ENCODE measurements at regions not wholly inside any gene's neighbourhood (a gene's known extent, or its start where the extent isn't known, plus 50 kb on each side); places are given as distances from the start of the nearest gene placed in this dataset.
"Not testable (repeated sequence)": the region's sequence is repeated elsewhere in the genome, so short reads cannot be mapped to it uniquely, and the experiment has no call there.

- Mint-ChIP-seq H3K4me1 (ENCODE audit: low read depth) (no peaks in the 10 kb centered on the region), H3K36me3 (ENCODE audit: low read depth) (no peaks in the 10 kb centered on the region), H3K27me3 (ENCODE audit: low read depth) (no peaks in the 10 kb centered on the region), H3K27ac (no peak overlapping the region), H3K4me3 (ENCODE audit: low read depth) (no peak overlapping the region), H3K9me3 (peaks cover 22% of the 10 kb centered on the region)
- DNase-seq (ENCODE audit: low spot score), result no peak
- intact Hi-C loops (cut with micrococcal nuclease), result no loop called here
These were observed 1068.3 kb downstream of the KHDRBS2 start for GRCh38 chr6:61217714-61218113.

GRCh38 chr6:61210549-61210948 is 1075.5 kb downstream of the KHDRBS2 start:
- Mint-ChIP-seq H3K4me3 (ENCODE audit: low read depth) (no peak overlapping the region), H3K4me1 (ENCODE audit: low read depth) (no peaks in the 10 kb centered on the region), H3K9me3 (peaks cover 32% of the 10 kb centered on the region), H3K36me3 (ENCODE audit: low read depth) (no peaks in the 10 kb centered on the region), H3K27me3 (ENCODE audit: low read depth) (no peaks in the 10 kb centered on the region), H3K27ac (no peak overlapping the region)
- DNase-seq (ENCODE audit: low spot score), result no peak
- intact Hi-C loops (cut with micrococcal nuclease), result no loop called here

DNA sequence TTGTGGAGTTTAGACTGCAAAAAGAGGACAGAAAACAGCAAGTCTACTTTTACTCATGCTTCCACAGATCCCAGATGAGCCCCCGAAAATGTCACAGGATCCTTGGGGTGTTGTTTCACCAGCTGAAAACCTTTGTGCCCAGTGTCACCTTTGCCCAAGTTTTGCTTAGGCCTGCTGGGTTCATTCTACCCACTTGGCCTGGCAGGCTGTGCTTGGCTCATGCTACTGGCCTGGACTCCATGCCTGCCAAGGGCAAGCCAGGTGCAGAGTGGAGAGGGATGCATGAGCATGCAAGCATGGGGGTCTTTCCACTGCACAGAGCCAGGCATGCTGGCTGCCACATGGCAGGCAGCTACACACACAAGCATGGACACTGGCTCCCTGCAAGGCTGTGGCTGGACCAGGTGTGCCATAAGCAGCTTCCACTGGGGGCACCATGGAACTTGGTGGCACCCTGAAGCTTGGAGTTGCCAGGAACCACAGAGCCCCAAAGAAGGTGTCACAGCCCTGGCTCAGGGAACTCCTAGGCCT is 1082.0 kb downstream of the KHDRBS2 start:
- H3K27me3 Mint-ChIP-seq (ENCODE audit: low read depth), result no peaks in the 10 kb centered on the region
- no peak overlapping the region for H3K4me3 Mint-ChIP-seq (ENCODE audit: low read depth)
- H3K36me3 Mint-ChIP-seq (ENCODE audit: low read depth), result no peaks in the 10 kb centered on the region
- H3K27ac Mint-ChIP-seq, result no peak overlapping the region
- intact Hi-C loops (cut with micrococcal nuclease), result no loop called here
- peaks cover 34% of the 10 kb centered on the region for H3K9me3 Mint-ChIP-seq
- H3K4me1 Mint-ChIP-seq (ENCODE audit: low read depth), result no peaks in the 10 kb centered on the region
- DNase-seq (ENCODE audit: low spot score), result no peak

- no peaks in the 10 kb centered on the region for H3K36me3 Mint-ChIP-seq (ENCODE audit: low read depth)
- no peaks in the 10 kb centered on the region for H3K4me1 Mint-ChIP-seq (ENCODE audit: low read depth)
- H3K4me3 Mint-ChIP-seq (ENCODE audit: low read depth), result no peak overlapping the region
- no peak overlapping the region for H3K27ac Mint-ChIP-seq
- no peak for DNase-seq (ENCODE audit: low spot score)
- no peaks in the 10 kb centered on the region for H3K27me3 Mint-ChIP-seq (ENCODE audit: low read depth)
- intact Hi-C loops (cut with micrococcal nuclease), result no loop called here
- H3K9me3 Mint-ChIP-seq, result peaks cover 49% of the 10 kb centered on the region
These were observed 1085.6 kb downstream of the KHDRBS2 start for GRCh38 chr6:61200444-61200843.

DNA sequence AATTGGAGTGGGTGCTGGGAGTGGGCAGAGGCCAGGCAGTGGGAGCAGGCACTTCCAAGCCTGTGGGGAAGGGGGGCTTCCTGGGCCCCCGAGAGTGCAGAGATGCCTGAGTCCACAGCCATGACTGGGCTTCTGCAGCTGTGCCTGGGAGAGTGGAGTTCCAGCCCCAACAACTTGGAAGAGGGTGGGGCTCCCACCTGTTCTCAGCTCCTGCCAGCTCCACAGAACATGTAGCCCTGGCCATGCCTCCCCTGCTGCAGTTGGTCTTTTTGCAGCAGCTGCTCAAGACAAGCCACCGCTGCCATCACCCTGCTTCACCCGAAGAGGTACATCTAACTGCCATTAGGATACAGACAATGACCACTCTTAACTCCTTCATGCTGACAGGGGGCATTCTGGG is 1092.3 kb downstream of the KHDRBS2 start:
- Mint-ChIP-seq H3K27ac (no peak overlapping the region), H3K4me3 (ENCODE audit: low read depth) (no peak overlapping the region), H3K27me3 (ENCODE audit: low read depth) (no peaks in the 10 kb centered on the region), H3K4me1 (ENCODE audit: low read depth) (no peaks in the 10 kb centered on the region), H3K36me3 (ENCODE audit: low read depth) (no peaks in the 10 kb centered on the region), H3K9me3 (peaks cover 57% of the 10 kb centered on the region)
- no peak for DNase-seq (ENCODE audit: low spot score)
- intact Hi-C loops (cut with micrococcal nuclease), result no loop called here

GRCh38 chr6:61192610-61193009 is 1093.4 kb downstream of the KHDRBS2 start:
- intact Hi-C loops (cut with micrococcal nuclease), result no loop called here
- Mint-ChIP-seq H3K4me1 (ENCODE audit: low read depth) (no peaks in the 10 kb centered on the region), H3K36me3 (ENCODE audit: low read depth) (no peaks in the 10 kb centered on the region), H3K9me3 (peaks cover 55% of the 10 kb centered on the region), H3K27me3 (ENCODE audit: low read depth) (no peaks in the 10 kb centered on the region), H3K4me3 (ENCODE audit: low read depth) (no peak overlapping the region), H3K27ac (no peak overlapping the region)
- DNase-seq (ENCODE audit: low spot score), result no peak

GRCh38 chr6:61168878-61169277 is 1117.1 kb downstream of the KHDRBS2 start:
- DNase-seq (ENCODE audit: low spot score), result no peak
- Mint-ChIP-seq H3K27me3 (ENCODE audit: low read depth) (no peaks in the 10 kb centered on the region), H3K4me3 (ENCODE audit: low read depth) (no peak overlapping the region), H3K36me3 (ENCODE audit: low read depth) (no peaks in the 10 kb centered on the region), H3K27ac (no peak overlapping the region), H3K4me1 (ENCODE audit: low read depth) (no peaks in the 10 kb centered on the region), H3K9me3 (peaks cover 56% of the 10 kb centered on the region)
- intact Hi-C loops (cut with micrococcal nuclease), result no loop called here

- peaks cover 43% of the 10 kb centered on the region for H3K9me3 Mint-ChIP-seq
- H3K4me3 Mint-ChIP-seq (ENCODE audit: low read depth); H3K36me3 Mint-ChIP-seq (ENCODE audit: low read depth); H3K27me3 Mint-ChIP-seq (ENCODE audit: low read depth); DNase-seq (ENCODE audit: low spot score); intact Hi-C loops (cut with micrococcal nuclease); H3K27ac Mint-ChIP-seq; H3K4me1 Mint-ChIP-seq (ENCODE audit: low read depth): not testable (repeated sequence)
These were observed 1137.0 kb downstream of the KHDRBS2 start for GRCh38 chr6:61149039-61149438.

- H3K9me3 Mint-ChIP-seq, result peaks cover 21% of the 10 kb centered on the region
- H3K27ac Mint-ChIP-seq; H3K4me1 Mint-ChIP-seq (ENCODE audit: low read depth); H3K27me3 Mint-ChIP-seq (ENCODE audit: low read depth); H3K36me3 Mint-ChIP-seq (ENCODE audit: low read depth); intact Hi-C loops (cut with micrococcal nuclease); H3K4me3 Mint-ChIP-seq (ENCODE audit: low read depth); DNase-seq (ENCODE audit: low spot score): not testable (repeated sequence)
These were observed 1143.8 kb downstream of the KHDRBS2 start for GRCh38 chr6:61142261-61142660.

DNA sequence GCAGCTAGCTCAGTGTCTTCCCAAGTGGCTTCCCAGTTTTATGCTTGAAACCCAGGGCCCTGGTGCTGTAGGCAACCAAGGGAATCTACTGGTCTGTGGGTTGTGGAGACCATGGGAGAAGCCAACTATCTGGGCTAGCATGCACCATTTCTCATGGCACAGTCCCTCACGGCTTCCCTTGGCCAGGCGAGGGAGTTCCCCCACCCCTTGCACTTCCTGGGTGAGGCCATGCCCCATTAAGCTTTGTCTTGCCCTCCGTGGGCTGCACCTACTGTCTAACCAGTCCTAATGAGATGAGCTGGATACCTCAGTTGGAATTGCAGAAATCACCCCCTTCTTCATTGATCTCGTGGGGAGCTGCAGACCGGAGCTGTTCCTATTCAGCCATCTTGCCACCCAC is 1152.0 kb downstream of the KHDRBS2 start:
- intact Hi-C loops (cut with micrococcal nuclease), result no loop called here
- Mint-ChIP-seq H3K4me3 (ENCODE audit: low read depth) (no peak overlapping the region), H3K9me3 (peaks cover 39% of the 10 kb centered on the region), H3K27ac (no peak overlapping the region), H3K36me3 (ENCODE audit: low read depth) (no peaks in the 10 kb centered on the region), H3K4me1 (ENCODE audit: low read depth) (no peaks in the 10 kb centered on the region), H3K27me3 (ENCODE audit: low read depth) (no peaks in the 10 kb centered on the region)
- no peak for DNase-seq (ENCODE audit: low spot score)

DNA sequence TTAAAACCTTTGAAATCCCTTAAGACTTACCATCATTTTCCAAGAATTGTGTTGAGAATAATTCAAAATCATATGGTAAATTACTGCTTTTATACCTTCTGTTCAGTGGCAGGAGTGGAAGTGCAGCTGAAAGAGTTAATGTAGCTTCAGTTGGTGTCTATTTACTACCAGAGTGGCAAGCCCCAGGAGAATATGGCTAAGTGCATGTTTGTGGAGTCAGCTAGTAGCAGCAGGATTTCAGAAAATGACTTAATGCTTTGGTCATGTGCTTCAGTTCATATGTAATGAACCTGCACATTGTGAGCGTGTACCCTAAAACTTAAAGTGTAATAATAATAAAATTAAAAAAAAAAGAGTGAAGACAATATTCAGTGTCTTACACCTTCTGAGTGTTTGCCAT is 1171.8 kb downstream of the KHDRBS2 start:
- DNase-seq (ENCODE audit: low spot score); intact Hi-C loops (cut with micrococcal nuclease); H3K27me3 Mint-ChIP-seq (ENCODE audit: low read depth); H3K27ac Mint-ChIP-seq; H3K4me3 Mint-ChIP-seq (ENCODE audit: low read depth); H3K36me3 Mint-ChIP-seq (ENCODE audit: low read depth); H3K4me1 Mint-ChIP-seq (ENCODE audit: low read depth): not testable (repeated sequence)
- H3K9me3 Mint-ChIP-seq, result peaks cover 20% of the 10 kb centered on the region

DNA sequence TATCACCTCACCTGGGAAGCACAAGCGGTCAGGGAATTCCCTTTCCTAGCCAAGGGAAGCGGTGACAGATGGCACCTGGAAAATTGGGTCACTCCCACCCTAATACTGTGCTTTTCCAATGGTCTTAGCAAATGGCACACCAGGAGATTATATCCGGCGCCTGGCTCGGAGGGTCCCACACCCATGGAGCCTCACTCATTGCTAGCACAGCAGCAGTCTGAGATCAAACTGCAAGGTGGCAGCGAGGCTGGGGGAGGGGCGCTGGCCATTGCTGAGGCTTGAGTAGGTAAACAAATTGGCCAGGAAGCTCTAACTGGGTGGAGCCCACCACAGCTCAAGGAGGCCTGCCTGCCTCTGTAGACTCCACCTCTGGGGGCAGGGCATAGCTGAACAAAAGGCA is 1178.1 kb downstream of the KHDRBS2 start:
- intact Hi-C loops (cut with micrococcal nuclease); H3K36me3 Mint-ChIP-seq (ENCODE audit: low read depth); H3K4me1 Mint-ChIP-seq (ENCODE audit: low read depth); DNase-seq (ENCODE audit: low spot score); H3K4me3 Mint-ChIP-seq (ENCODE audit: low read depth); H3K27me3 Mint-ChIP-seq (ENCODE audit: low read depth); H3K27ac Mint-ChIP-seq: not testable (repeated sequence)
- H3K9me3 Mint-ChIP-seq, result peaks cover 23% of the 10 kb centered on the region

DNA sequence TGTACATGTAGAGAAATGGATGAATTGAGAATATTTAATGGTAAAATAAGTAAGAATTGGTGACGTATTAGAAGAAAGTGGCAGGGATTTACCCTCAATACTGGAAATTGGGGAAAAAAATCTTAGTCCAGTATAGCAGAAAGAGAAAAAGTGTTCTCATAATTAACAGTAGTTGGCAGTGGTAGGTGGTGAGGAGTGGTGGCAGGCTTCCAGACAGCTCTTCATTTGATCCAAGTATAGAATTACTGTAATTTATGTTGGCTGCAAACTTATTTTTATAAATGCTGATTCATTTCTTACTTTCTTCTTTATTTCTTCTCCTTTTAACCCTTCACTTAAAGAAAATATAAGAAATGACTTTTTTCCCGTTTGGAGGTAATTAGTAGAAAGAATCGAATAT is 1182.4 kb downstream of the KHDRBS2 start:
- H3K4me1 Mint-ChIP-seq (ENCODE audit: low read depth); H3K36me3 Mint-ChIP-seq (ENCODE audit: low read depth); H3K27ac Mint-ChIP-seq; intact Hi-C loops (cut with micrococcal nuclease); H3K27me3 Mint-ChIP-seq (ENCODE audit: low read depth); H3K4me3 Mint-ChIP-seq (ENCODE audit: low read depth); DNase-seq (ENCODE audit: low spot score): not testable (repeated sequence)
- H3K9me3 Mint-ChIP-seq, result peaks cover 21% of the 10 kb centered on the region

- H3K9me3 Mint-ChIP-seq, result peaks cover 27% of the 10 kb centered on the region
- intact Hi-C loops (cut with micrococcal nuclease), result no loop called here
- H3K27me3 Mint-ChIP-seq (ENCODE audit: low read depth), result no peaks in the 10 kb centered on the region
- no peak overlapping the region for H3K4me3 Mint-ChIP-seq (ENCODE audit: low read depth)
- no peak for DNase-seq (ENCODE audit: low spot score)
- no peaks in the 10 kb centered on the region for H3K36me3 Mint-ChIP-seq (ENCODE audit: low read depth)
- no peak overlapping the region for H3K27ac Mint-ChIP-seq
- H3K4me1 Mint-ChIP-seq (ENCODE audit: low read depth), result no peaks in the 10 kb centered on the region
These were observed 1186.0 kb downstream of the KHDRBS2 start for GRCh38 chr6:61100072-61100471.

All from activated T-helper 2 cell treated with anti-CD3 and anti-CD28 coated beads, Interferon-gamma antibody, Interleukin-2, Interleukin-4, amounts not matched to agents 10 μg/mL and 5 μg/mL and 100 μg/mL, durations not matched to agents 14 hours and 24 hours and 36 hours (primary cell).